Astrocyte of the spinal cord (primary cell): ENCODE measurements at regions not wholly inside any gene's neighbourhood (a gene's known extent, or its start where the extent isn't known, plus 50 kb on each side); places are given as distances from the start of the nearest gene placed in this dataset.
"Not testable (repeated sequence)": the region's sequence is repeated elsewhere in the genome, so short reads cannot be mapped to it uniquely, and the experiment has no call there.

Experiments used
- DNase-seq: peaks from one replicate; pipeline ENCODE4 v3.0.0; 2011; ENCODE audit warnings: low read depth, low spot score
- H3K4me3 ChIP-seq: 2 replicates; pipeline ENCODE4 v1.5.1; 2011; ENCODE audit warnings: low read depth, mild to moderate bottlenecking, low read length, moderate library complexity
- in situ Hi-C: cut with HindIII; loops from 2 replicates; pipeline ENCODE4 v1.10.0; 2017; ENCODE audit warnings: low sequenced_read_pairs
- TF ChIP-seq, protein P1 (sequence below): IDR thresholded peaks from 2 replicates; pipeline ENCODE4 v1.5.1; 2012; ENCODE audit warnings: low read depth, mild to moderate bottlenecking, low read length, inconsistent platforms

DNA sequence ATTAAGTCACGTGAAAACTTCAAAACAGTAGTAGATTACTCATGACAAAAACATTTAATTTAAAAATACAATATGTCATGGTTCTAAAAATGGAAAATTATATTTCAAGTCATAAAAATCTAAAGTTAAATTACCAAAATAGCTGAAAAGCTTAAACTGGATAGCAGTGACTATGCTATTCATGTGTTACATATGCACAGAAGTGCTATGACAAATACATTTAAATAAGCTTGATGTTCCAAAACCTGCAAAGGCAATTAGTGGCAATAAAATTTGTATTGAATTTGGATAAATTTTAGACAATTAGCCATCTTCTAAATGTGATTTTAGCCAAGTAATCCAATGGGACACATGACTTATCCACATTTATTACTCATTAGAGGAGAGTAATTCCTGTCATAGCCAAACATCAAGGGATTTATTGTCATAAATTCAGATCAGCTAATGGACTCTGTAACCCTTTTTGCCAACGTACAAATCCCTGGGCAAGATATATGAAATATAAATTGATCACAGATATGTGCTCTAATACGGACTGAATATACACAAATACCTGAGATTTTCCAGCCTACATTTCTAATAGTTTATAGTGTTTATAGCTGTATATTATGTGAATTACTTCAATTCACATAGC, 419.4 kb downstream of the ISL1 start:
- in situ Hi-C loops: no loop called here
- H3K4me3 ChIP-seq: no peak overlapping the region
- TF ChIP-seq, protein P1, sequence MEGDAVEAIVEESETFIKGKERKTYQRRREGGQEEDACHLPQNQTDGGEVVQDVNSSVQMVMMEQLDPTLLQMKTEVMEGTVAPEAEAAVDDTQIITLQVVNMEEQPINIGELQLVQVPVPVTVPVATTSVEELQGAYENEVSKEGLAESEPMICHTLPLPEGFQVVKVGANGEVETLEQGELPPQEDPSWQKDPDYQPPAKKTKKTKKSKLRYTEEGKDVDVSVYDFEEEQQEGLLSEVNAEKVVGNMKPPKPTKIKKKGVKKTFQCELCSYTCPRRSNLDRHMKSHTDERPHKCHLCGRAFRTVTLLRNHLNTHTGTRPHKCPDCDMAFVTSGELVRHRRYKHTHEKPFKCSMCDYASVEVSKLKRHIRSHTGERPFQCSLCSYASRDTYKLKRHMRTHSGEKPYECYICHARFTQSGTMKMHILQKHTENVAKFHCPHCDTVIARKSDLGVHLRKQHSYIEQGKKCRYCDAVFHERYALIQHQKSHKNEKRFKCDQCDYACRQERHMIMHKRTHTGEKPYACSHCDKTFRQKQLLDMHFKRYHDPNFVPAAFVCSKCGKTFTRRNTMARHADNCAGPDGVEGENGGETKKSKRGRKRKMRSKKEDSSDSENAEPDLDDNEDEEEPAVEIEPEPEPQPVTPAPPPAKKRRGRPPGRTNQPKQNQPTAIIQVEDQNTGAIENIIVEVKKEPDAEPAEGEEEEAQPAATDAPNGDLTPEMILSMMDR: no peak
- DNase-seq: no peak

DNA sequence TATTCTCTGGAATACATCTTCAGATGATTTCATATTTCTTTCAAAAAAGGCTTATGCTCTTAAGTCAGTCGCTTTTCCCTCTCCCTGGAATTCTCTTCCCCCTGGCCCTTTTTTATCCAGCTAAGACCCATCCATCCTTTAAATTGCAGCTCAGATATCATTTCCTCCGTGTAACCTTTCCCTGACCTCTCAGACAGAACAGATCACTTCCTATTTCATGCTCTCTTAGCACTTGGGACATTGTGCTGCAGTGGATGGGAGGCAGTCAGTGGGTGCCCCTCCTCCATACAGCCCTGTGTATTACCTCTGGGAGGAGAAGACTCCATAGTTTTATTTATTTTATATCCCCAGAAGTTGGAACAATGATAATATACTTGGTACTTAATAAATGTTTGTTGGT, 423.4 kb downstream of the ISL1 start:
- H3K4me3 ChIP-seq: no peak overlapping the region
- no peak for DNase-seq
- TF ChIP-seq, protein P1: no peak
- in situ Hi-C loops: no loop called here

DNA sequence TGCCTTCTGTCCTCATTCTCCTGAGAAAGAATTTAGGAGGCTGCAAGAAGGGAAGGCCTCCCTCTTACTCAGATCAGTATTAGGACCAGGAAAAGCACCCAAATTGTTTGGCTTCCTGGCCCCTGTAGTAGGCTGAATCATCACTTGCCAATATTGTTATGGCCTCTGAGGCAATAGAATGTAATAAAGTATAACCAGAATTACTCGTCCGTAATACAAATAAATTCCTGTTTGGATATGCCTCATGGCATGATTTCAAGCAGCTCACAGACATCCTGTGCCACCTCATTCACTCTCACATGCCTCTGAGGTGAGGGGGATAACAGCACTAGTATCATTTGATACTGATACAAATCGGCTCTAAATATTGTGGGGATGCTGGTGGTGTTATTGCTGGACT, 427.3 kb downstream of the ISL1 start:
- H3K4me3 ChIP-seq: no peak overlapping the region
- no peak for DNase-seq
- TF ChIP-seq, protein P1: no peak
- in situ Hi-C loops: no loop called here

DNA sequence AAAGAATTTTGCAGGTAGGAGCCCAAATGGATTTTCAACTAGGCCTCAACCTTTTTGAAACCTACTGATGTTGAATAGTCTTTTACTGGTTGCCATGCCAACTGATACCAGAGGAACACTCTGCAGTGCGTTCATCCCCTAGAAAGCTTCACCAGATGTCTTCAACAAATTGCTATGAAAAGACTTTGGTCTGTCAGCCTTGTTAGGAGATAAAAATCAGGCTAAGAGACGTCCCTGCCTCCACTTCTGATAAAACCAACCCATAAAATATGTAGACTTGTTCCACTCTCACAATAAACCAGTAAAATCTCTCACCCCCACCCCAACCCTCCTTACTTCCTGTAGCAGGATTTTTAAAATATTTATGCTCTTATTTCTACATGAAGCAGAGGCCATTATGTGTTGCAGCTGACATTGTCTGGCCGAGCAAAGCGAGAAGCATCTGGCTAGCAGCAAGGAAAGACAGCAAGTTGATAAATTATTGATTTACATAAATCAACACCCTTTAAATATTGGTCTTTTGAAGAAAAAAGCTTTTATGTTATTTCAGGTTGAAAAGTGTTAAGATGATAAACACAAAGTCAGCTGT, 428.7 kb downstream of the ISL1 start:
- in situ Hi-C loops: no loop called here
- DNase-seq: no peak
- TF ChIP-seq, protein P1: no peak
- no peak overlapping the region for H3K4me3 ChIP-seq

DNA sequence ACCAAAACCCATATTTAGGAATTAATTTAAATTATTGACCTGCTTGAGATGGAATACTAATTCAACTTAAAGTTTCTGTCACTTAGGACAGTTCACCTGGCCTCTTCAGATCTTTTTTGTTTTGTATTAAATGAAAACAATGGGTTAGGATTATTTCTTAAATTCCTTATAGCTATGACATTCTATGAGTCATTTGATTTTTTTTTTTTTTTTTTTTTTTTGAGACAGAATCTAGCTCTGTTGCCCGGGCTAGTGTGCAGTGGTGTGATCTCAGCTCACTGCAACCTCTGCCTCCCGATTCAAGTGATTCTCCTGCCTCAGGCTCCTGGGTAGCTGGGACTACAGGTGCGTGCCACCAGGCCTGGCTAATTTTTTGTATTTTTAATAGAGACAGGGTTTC, 431.6 kb downstream of the ISL1 start:
- H3K4me3 ChIP-seq, DNase-seq, in situ Hi-C loops: not testable (repeated sequence)

DNA sequence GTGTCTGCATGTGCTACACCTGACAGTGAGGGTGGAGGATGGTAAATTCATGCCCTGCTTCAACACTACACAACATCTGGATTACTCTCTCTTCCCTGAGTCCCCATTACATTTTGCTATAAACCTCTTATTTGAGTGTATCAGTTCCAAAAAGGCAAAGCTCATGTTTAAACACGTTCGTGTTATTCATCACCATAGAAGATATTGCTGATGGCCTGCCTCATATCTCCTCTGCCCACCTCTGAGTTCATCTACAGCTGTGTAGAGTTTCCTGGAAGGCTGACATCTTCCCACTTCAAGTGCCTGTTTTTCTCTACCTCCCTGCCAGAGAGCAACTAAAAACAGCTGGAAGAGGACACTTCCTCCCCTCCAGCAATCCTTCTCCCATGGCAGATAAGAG, 433.2 kb downstream of the ISL1 start:
- TF ChIP-seq, protein P1: no peak
- in situ Hi-C loops: no loop called here
- H3K4me3 ChIP-seq: no peak overlapping the region
- DNase-seq: no peak

DNA sequence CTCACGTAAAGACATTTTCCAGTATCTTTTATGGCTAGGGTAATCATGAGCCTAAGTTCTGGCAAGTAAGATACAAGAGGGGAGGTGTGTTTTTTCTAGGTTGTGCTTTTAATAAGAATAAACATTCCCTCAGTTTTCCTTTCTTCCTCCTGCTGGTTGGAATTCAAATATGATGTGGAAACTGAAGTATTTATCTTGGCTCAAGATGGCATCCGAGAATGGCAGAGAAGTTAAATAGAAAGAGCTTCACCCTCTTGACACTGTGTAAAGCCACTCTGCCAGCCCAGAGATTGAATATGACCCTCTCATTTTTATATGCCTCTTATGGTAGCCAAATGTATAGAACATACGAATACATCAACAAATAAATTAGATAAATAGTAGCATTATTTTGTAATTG, 438.4 kb downstream of the ISL1 start:
- DNase-seq: no peak
- in situ Hi-C loops: no loop called here
- no peak overlapping the region for H3K4me3 ChIP-seq
- TF ChIP-seq, protein P1: no peak
